Uterus (tissue), 2 donors: ENCODE measurements at regions not wholly inside any gene's neighbourhood (a gene's known extent, or its start where the extent isn't known, plus 50 kb on each side); places are given as distances from the start of the nearest gene placed in this dataset.

Experiments used
- CTCF ChIP-seq, 4 experiments: fragments of 200-600 bp in 2 of 4; fragments of 450-650 bp in 2 of 4; sonication (generic) in 2 of 4; IDR thresholded peaks; one replicate each; pipeline ENCODE4 v1.5.1; 2016 to 2019; ENCODE audit warnings: antibody characterized with exemption in 4 of 4, mild to moderate bottlenecking in 2 of 4, moderate library complexity in 1 of 4
- POLR2A ChIP-seq, 2 donors: fragments of 450-650 bp; IDR thresholded peaks; one replicate each; pipeline ENCODE4 v1.6.1; 2016; ENCODE audit warnings: antibody characterized with exemption in 2 of 2, mild to moderate bottlenecking in 1 of 2, moderate library complexity in 1 of 2

- TF ChIP-seq CTCF (IDR thresholded peaks at IDR 0.05) (no peak), POLR2A (IDR thresholded peaks at IDR 0.05) (no peak)
Observed at GRCh38 chr2:230642966-230643365, 69.7 kb upstream of the CAB39 start.
